SU-DHL-6 (cell line): ENCODE measurements at regions not wholly inside any gene's neighbourhood (a gene's known extent, or its start where the extent isn't known, plus 50 kb on each side); places are given as distances from the start of the nearest gene placed in this dataset.

Experiments used
- H2AFZ ChIP-seq: fragments of 200-600 bp; sonication (generic); 2 replicates; pipeline ENCODE4 v1.6.1; 2014; ENCODE audit warnings: low read depth, mild to moderate bottlenecking, moderate library complexity, mixed read lengths, antibody characterized with exemption, low read length; ENCODE audit not compliant: severe bottlenecking
- H3F3A ChIP-seq: fragments of 200-600 bp; shearing (Covaris generic); 2 replicates; pipeline ENCODE4 v1.6.0; 2016; ENCODE audit warnings: antibody characterized with exemption, mild to moderate bottlenecking; ENCODE audit not compliant: insufficient read depth
- H3K27ac ChIP-seq: fragments of 200-600 bp; sonication (generic); 2 replicates; pipeline ENCODE4 v1.5.1; 2016; ENCODE audit warnings: low read depth, mild to moderate bottlenecking, low read length, moderate library complexity, mixed read lengths
- H3K27me3 ChIP-seq: fragments of 200-600 bp; sonication (generic), shearing (Covaris generic); 2 replicates; pipeline ENCODE4 v1.6.0; 2014; ENCODE audit warnings: mild to moderate bottlenecking, low read length
- H3K36me3 ChIP-seq: fragments of 200-600 bp; sonication (generic); 2 replicates; pipeline ENCODE4 v1.6.1; 2014; ENCODE audit warnings: mild to moderate bottlenecking, low read length, mixed read lengths
- H3K4me2 ChIP-seq: fragments of 300-600, 200-600 bp; shearing (Covaris generic), sonication (generic); 2 replicates; pipeline ENCODE4 v1.6.0; 2014; ENCODE audit warnings: low read length, low read depth, mild to moderate bottlenecking; ENCODE audit not compliant: poor library complexity, severe bottlenecking
- H3K4me3 ChIP-seq: fragments of 200-600 bp; sonication (generic); 2 replicates; pipeline ENCODE4 v1.5.1; 2014; ENCODE audit warnings: antibody characterized with exemption, low read length, mild to moderate bottlenecking, mixed read lengths; ENCODE audit not compliant: insufficient read depth, poor library complexity, severe bottlenecking
- H3K79me2 ChIP-seq: fragments of 200-600 bp; sonication (generic); 2 replicates; pipeline ENCODE4 v1.6.1; 2014; ENCODE audit warnings: mild to moderate bottlenecking, low read length, moderate library complexity; ENCODE audit not compliant: insufficient read depth
- H3K9ac ChIP-seq: fragments of 200-600 bp; sonication (generic); 2 replicates; pipeline ENCODE4 v1.7.0; 2014; ENCODE audit warnings: mild to moderate bottlenecking, low read length
- H3K9me2 ChIP-seq: fragments of 200-600 bp; sonication (generic); replicated peaks from 2 replicates; pipeline ENCODE4 v1.6.1; 2014; ENCODE audit warnings: low read length; ENCODE audit not compliant: insufficient read depth
- H3K9me3 ChIP-seq: fragments of 200-600 bp; sonication (generic); 2 replicates; pipeline ENCODE4 v1.6.1; 2014; ENCODE audit warnings: low read length, mixed read lengths; ENCODE audit not compliant: insufficient read depth
- H4K20me1 ChIP-seq: fragments of 200-600 bp; sonication (generic); 2 replicates; pipeline ENCODE4 v1.6.1; 2014; ENCODE audit warnings: low read depth, mild to moderate bottlenecking, antibody characterized with exemption, low read length, moderate library complexity, mixed read lengths
- CTCF ChIP-seq: fragments of 200-600 bp; sonication (generic); IDR thresholded peaks from one replicate; pipeline ENCODE4 v1.5.1; 2017; ENCODE audit warnings: antibody characterized with exemption, mild to moderate bottlenecking, low read length, moderate library complexity; ENCODE audit not compliant: insufficient read depth, poor library complexity, severe bottlenecking
- EZH2phosphoT487 ChIP-seq: fragments of 200-600 bp; sonication (generic), shearing (Covaris generic); conservative IDR thresholded peaks from 2 replicates; pipeline ENCODE4 v1.6.1; 2018; ENCODE audit warnings: mild to moderate bottlenecking, antibody characterized with exemption, low read length, moderate library complexity, mixed read lengths

GRCh38 chr7:68682910-68683309, 915.4 kb upstream of the AUTS2 start:
- H3K4me2 ChIP-seq: no peak overlapping the region
- H3K27ac ChIP-seq: no peak overlapping the region
- no peaks in the 10 kb centered on the region for H3K27me3 ChIP-seq
- H3F3A ChIP-seq: no peaks in the 10 kb centered on the region
- no peak overlapping the region for H3K4me3 ChIP-seq
- H3K9ac ChIP-seq: no peak overlapping the region
- no peak for TF ChIP-seq EZH2phosphoT487
- no peak for TF ChIP-seq CTCF
- no peaks in the 10 kb centered on the region for H3K36me3 ChIP-seq
- no peak overlapping the region for H2AFZ ChIP-seq
- no peaks in the 10 kb centered on the region for H3K79me2 ChIP-seq
- H3K9me3 ChIP-seq: no peaks in the 10 kb centered on the region
- H4K20me1 ChIP-seq: no peaks in the 10 kb centered on the region
- no peaks in the 10 kb centered on the region for H3K9me2 ChIP-seq

- no peaks in the 10 kb centered on the region for H3K27me3 ChIP-seq
- no peaks in the 10 kb centered on the region for H3K36me3 ChIP-seq
- TF ChIP-seq EZH2phosphoT487: no peak
- TF ChIP-seq CTCF: no peak
- H2AFZ ChIP-seq: no peak overlapping the region
- H3F3A ChIP-seq: no peaks in the 10 kb centered on the region
- no peaks in the 10 kb centered on the region for H3K9me3 ChIP-seq
- H4K20me1 ChIP-seq: no peaks in the 10 kb centered on the region
- no peaks in the 10 kb centered on the region for H3K79me2 ChIP-seq
- no peaks in the 10 kb centered on the region for H3K9me2 ChIP-seq
- H3K4me3 ChIP-seq: no peak overlapping the region
- no peak overlapping the region for H3K4me2 ChIP-seq
- no peak overlapping the region for H3K9ac ChIP-seq
- H3K27ac ChIP-seq: no peak overlapping the region
These were observed 913.9 kb upstream of the AUTS2 start for GRCh38 chr7:68684246-68684839.

DNA sequence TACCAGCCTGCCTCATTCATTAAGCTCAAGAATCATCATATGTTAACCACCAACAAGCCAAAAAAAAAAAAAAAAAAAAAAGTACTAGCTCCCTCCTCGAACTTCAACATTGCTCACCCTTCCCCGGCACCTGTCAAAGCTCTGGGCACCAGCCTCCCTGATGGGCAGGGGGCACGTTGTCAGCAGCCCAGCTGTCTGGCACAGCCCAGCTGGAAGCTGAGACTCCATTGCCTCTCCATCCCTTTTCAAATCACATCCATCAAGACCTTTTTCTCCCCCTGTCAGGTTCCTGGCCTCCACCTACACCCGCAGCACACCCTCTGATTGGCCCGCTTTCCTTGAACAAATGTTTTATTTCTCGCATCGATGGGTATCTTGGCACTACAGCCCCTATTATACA, 913.3 kb upstream of the AUTS2 start:
- TF ChIP-seq CTCF (no peak), EZH2phosphoT487 (no peak)

More for the DNA sequence above, 913.3 kb upstream of the AUTS2 start:
- Histone ChIP-seq H3K27ac (no peak overlapping the region), H3K9me3 (no peaks in the 10 kb centered on the region), H3K9ac (no peak overlapping the region), H3K79me2 (no peaks in the 10 kb centered on the region), H3K36me3 (no peaks in the 10 kb centered on the region), H3K27me3 (no peaks in the 10 kb centered on the region), H2AFZ (no peak overlapping the region), H3K9me2 (no peaks in the 10 kb centered on the region), H3F3A (no peaks in the 10 kb centered on the region), H3K4me3 (no peak overlapping the region), H3K4me2 (no peak overlapping the region), H4K20me1 (no peaks in the 10 kb centered on the region)
